ENCODE measurements at regions not wholly inside any gene's neighbourhood (a gene's known extent, or its start where the extent isn't known, plus 50 kb on each side); places are given as distances from the start of the nearest gene placed in this dataset.

DNA sequence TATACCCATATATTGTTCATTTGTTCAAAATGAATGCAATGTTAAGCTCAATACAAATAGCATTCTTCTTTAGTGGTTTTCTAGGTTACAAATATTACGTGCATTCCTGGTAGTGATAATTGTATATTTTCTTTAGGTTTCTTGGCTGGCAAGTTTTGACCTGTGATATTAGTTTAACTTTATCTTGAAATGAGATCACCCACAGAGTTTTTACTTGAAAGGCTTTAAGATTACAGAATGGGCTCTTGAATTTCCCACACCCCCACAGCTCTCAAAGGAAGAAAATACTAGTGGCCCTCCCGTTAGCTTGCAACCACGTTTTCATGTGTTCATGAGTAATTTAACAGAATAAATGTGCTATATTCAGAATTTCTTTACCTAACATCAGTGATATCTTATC is 1315.5 kb upstream of the GJE1 start:
- TF ChIP-seq, protein P1, sequence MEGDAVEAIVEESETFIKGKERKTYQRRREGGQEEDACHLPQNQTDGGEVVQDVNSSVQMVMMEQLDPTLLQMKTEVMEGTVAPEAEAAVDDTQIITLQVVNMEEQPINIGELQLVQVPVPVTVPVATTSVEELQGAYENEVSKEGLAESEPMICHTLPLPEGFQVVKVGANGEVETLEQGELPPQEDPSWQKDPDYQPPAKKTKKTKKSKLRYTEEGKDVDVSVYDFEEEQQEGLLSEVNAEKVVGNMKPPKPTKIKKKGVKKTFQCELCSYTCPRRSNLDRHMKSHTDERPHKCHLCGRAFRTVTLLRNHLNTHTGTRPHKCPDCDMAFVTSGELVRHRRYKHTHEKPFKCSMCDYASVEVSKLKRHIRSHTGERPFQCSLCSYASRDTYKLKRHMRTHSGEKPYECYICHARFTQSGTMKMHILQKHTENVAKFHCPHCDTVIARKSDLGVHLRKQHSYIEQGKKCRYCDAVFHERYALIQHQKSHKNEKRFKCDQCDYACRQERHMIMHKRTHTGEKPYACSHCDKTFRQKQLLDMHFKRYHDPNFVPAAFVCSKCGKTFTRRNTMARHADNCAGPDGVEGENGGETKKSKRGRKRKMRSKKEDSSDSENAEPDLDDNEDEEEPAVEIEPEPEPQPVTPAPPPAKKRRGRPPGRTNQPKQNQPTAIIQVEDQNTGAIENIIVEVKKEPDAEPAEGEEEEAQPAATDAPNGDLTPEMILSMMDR (IDR thresholded peaks at IDR 0.05), result no peak
- no peak for TF ChIP-seq POLR2A (IDR thresholded peaks at IDR 0.05)

Data from Peyer's patch (tissue), 4 donors.